ENCODE measurements at regions not wholly inside any gene's neighbourhood (a gene's known extent, or its start where the extent isn't known, plus 50 kb on each side); places are given as distances from the start of the nearest gene placed in this dataset.
"Not testable (repeated sequence)": the region's sequence is repeated elsewhere in the genome, so short reads cannot be mapped to it uniquely, and the experiment has no call there.

- DNase-seq (ENCODE audit: low read depth in 2 of 2) = not testable (repeated sequence)
Observed at GRCh38 chr3:156048483-156048882, 71.9 kb upstream of the KCNAB1 start.

DNA sequence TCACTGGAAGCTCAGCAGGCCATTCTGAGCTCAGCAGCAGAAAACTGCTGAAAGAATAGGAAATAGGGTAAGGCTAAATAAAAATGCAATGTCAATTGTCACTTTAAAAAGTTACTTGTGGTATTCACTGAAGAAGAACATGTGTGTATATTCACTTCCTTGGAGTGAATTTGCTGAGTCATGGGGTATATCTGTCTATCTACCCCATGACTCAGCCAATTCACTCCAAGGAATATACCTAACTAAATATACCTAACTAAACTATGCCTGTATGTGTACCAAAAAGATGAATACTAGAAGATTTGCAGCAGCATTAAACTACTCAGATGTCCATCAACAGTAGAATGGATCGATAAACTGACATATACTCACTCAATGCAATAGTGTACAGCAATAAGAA lies 69.5 kb upstream of the KCNAB1 start:
- DNase-seq (ENCODE audit: low read depth in 2 of 2) = no peak

- no peak for DNase-seq (ENCODE audit: low read depth in 2 of 2)
Observed at GRCh38 chr3:156051651-156052050, 68.7 kb upstream of the KCNAB1 start.

DNA sequence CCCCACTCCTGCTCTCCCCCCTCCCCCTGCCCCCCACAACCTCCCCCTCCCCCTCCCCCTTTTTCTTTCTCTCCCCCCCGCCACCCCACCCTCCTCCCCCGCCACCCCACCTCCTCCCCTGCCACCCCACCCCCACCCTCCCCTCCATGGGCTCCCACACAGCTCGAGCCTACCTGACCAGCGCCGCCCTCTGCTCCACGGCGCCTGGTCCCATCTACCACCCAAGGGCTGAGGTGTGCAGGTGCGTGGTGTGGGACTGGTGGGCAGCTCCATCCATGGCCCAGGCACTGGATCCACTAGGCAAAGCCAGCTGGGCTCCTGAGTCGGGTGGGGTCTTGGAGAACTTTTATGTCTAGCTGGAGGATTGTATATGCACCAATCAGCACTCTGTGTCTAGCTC lies 68.3 kb upstream of the KCNAB1 start:
- no peak for DNase-seq (ENCODE audit: low read depth in 2 of 2)

DNA sequence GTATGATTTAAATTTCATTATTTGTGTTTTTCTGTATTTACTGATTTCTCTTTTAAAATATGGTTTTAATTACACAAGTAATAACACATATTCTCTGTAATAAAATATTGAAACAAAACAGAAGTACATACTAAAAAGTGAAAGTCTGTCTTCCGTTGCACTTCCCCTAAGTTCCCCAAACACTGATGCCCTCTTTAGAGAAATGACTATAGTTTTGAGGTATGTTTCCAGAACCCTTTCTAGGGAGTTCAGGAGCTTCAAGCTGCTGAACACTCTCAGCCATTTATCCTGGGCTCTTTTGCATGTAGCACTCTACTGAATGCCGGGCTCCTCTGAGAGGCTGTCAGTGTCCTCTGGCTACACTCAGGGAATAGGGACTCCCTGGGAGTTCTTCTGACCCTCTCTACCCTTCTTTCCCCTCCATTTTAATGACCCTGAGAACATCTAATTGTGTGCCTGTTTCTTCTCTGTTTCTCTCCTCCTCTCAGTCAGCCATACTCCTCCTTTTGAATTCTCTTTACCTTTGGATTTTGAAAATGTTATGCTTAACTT lies 60.4 kb upstream of the KCNAB1 start:
- DNase-seq (ENCODE audit: low read depth in 2 of 2) = no peak

DNA sequence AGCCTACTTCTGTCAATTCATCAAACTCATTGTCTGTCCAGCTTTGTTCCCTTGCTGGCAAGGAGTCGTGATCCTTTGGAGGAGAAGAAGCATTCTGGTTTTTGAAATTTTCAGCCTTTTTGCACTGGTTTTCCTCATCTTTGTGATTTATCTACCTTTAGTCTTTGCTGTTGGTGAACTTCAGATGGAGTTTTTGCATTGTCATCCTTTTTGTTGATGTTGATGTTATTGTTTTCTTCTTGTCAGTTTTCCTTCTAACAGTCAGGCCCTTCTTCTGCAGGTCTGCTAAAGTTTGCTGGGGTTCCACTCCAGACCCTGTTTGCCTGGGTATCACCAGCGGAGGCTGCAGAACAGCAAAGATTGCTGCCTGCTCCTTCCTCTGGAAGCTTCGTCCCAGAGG lies 52.2 kb upstream of the KCNAB1 start:
- not testable (repeated sequence) for DNase-seq (ENCODE audit: low read depth in 2 of 2)

DNA sequence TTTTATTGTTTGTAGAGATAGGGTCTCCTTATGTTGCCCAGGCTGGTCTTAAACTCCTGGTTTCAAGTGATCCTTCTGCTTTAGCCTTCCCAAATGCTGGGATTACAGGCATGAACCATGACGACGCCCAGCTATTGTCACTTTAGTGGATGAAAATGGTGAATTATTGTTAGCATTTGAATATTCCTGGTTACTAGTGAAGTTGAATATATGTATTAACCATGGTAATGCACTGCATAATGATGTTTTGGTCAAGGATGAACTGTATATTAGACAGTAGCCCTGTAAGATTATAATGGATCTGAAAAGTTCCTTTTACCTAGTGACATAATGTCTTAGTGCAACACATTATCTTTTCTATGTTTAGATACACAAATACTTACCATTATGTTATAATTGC lies 50.4 kb upstream of the KCNAB1 start:
- DNase-seq (ENCODE audit: low read depth in 2 of 2) = no peak
